GM19455 (cell line): ENCODE measurements at regions not wholly inside any gene's neighbourhood (a gene's known extent, or its start where the extent isn't known, plus 50 kb on each side); places are given as distances from the start of the nearest gene placed in this dataset.
"Not testable (repeated sequence)": the region's sequence is repeated elsewhere in the genome, so short reads cannot be mapped to it uniquely, and the experiment has no call there.

Experiments
- ATAC-seq: cut with Tn5 transposase; IDR thresholded peaks from one replicate; pipeline ENCODE4 v1.9.1; 2021; ENCODE audit not compliant: unreplicated experiment

GRCh38 chr3:162932503-162932902 is 1435.9 kb downstream of the OTOL1 start:
- no peak for ATAC-seq

GRCh38 chr3:162933656-162934055 is 1437.0 kb downstream of the OTOL1 start:
- no peak for ATAC-seq

GRCh38 chr3:162936706-162937105 is 1440.1 kb downstream of the OTOL1 start:
- no peak for ATAC-seq

- ATAC-seq: no peak
Observed at GRCh38 chr3:162938083-162938482, 1441.5 kb downstream of the OTOL1 start.

GRCh38 chr3:162945626-162946025 is 1449.0 kb downstream of the OTOL1 start:
- no peak for ATAC-seq

- ATAC-seq: no peak
Observed at GRCh38 chr3:162956711-162957110, 1460.1 kb downstream of the OTOL1 start.

- no peak for ATAC-seq
Observed at GRCh38 chr3:162960269-162960668, 1463.7 kb downstream of the OTOL1 start.

- ATAC-seq: no peak
Observed at GRCh38 chr3:162970292-162970691, 1473.7 kb downstream of the OTOL1 start.

GRCh38 chr3:162971715-162972114 is 1475.1 kb downstream of the OTOL1 start:
- no peak for ATAC-seq

- no peak for ATAC-seq
Observed at GRCh38 chr3:162973428-162973917, 1476.9 kb downstream of the OTOL1 start.

- no peak for ATAC-seq
Observed at GRCh38 chr3:162978136-162978535, 1481.5 kb downstream of the OTOL1 start.

GRCh38 chr3:162984746-162985145 is 1488.1 kb downstream of the OTOL1 start:
- no peak for ATAC-seq

- not testable (repeated sequence) for ATAC-seq
Observed at GRCh38 chr3:162987085-162987794, 1490.6 kb downstream of the OTOL1 start.

GRCh38 chr3:162992741-162993140 is 1496.1 kb downstream of the OTOL1 start:
- no peak for ATAC-seq

GRCh38 chr3:162994165-162994564 is 1497.6 kb downstream of the OTOL1 start:
- no peak for ATAC-seq

- ATAC-seq: no peak
Observed at GRCh38 chr3:162996368-162996767, 1499.8 kb downstream of the OTOL1 start.

- no peak for ATAC-seq
Observed at GRCh38 chr3:162998205-162998604, 1501.6 kb downstream of the OTOL1 start.

- ATAC-seq: no peak
Observed at GRCh38 chr3:163011596-163011995, 1515.0 kb downstream of the OTOL1 start.

- no peak for ATAC-seq
Observed at GRCh38 chr3:163016251-163016650, 1519.6 kb downstream of the OTOL1 start.

- ATAC-seq: no peak
Observed at GRCh38 chr3:163018067-163018466, 1521.5 kb downstream of the OTOL1 start.

- no peak for ATAC-seq
Observed at GRCh38 chr3:163018664-163019063, 1522.1 kb downstream of the OTOL1 start.

GRCh38 chr3:163019260-163019659 is 1522.7 kb downstream of the OTOL1 start:
- no peak for ATAC-seq

- ATAC-seq: no peak
Observed at GRCh38 chr3:163033652-163034051, 1537.0 kb downstream of the OTOL1 start.
